ENCODE measurements at regions not wholly inside any gene's neighbourhood (a gene's known extent, or its start where the extent isn't known, plus 50 kb on each side); places are given as distances from the start of the nearest gene placed in this dataset.
"Not testable (repeated sequence)": the region's sequence is repeated elsewhere in the genome, so short reads cannot be mapped to it uniquely, and the experiment has no call there.

GRCh38 chrX:150080497-150080896 lies 142.2 kb upstream of the EOLA2 start:
- Histone ChIP-seq H3K36me3 (ENCODE audit: control insufficient read depth, insufficient read depth, low read length) (no peaks in the 10 kb centered on the region), H3K4me3 (ENCODE audit: insufficient read depth, low read depth, low read length) (no peak overlapping the region), H3K27me3 (ENCODE audit: control insufficient read depth, insufficient read depth, low read length, poor library complexity, severe bottlenecking) (no peaks in the 10 kb centered on the region), H3K9me3 (ENCODE audit: control insufficient read depth, low read length) (no peaks in the 10 kb centered on the region), H3K27ac (ENCODE audit: insufficient read depth, low read depth, low read length, poor library complexity, severe bottlenecking) (no peak overlapping the region), H3K4me1 (ENCODE audit: control insufficient read depth, insufficient read depth, low read length) (no peaks in the 10 kb centered on the region)
- 85 to 97% methylated on average over 2 of the region's 2 CpGs for WGBS, 2 experiments

- WGBS, 2 experiments, result 94 to 97% methylated on average over 3 of the region's 3 CpGs
Measured at GRCh38 chrX:150081076-150081475, 142.8 kb upstream of the EOLA2 start.

DNA sequence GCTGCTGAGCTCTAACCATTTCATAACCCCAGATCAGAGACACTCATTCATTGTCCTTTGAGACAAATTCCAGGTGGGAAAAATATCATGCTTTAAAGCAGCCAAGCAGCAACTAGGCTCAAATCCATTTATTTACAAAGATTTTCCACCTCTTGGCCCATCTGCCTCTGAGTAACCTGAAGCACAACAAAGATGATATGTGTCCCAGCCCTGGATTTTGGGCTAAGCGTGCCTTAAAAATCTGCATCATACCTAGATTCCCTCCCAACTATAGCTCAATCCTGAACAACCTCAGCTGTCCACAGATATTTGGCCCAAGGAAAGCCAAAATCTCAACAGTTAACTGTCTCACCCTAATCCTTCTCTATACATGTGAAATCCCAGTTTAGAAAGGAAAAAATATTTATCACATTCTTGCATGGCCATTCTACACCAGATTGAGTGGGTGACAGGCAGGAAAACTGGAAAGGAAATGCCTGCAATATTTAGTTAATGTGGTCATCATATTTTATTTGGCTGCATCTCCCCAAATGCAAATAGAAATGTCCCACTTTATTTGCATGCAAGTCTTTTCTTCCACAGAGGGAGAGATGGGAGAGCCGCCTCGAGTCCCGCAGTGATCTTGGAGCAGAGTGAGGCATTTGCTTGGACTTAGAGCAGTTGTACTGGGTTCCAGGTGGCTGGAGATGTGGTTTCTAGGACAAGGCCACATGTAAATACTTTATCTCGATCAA lies 146.4 kb upstream of the EOLA2 start:
- no peaks in the 10 kb centered on the region for H3K27me3 ChIP-seq (ENCODE audit: control insufficient read depth, insufficient read depth, low read length, poor library complexity, severe bottlenecking)
- WGBS, 2 experiments, result 90 to 100% methylated on average over 5 of the region's 5 CpGs
- no peaks in the 10 kb centered on the region for H3K9me3 ChIP-seq (ENCODE audit: control insufficient read depth, low read length)
- no peak overlapping the region for H3K27ac ChIP-seq (ENCODE audit: insufficient read depth, low read depth, low read length, poor library complexity, severe bottlenecking)
- no peak overlapping the region for H3K4me3 ChIP-seq (ENCODE audit: insufficient read depth, low read depth, low read length)
- H3K4me1 ChIP-seq (ENCODE audit: control insufficient read depth, insufficient read depth, low read length), result no peaks in the 10 kb centered on the region
- H3K36me3 ChIP-seq (ENCODE audit: control insufficient read depth, insufficient read depth, low read length), result no peaks in the 10 kb centered on the region

More at GRCh38 chrX:150081076-150081475, 142.8 kb upstream of the EOLA2 start:
- H3K4me1 ChIP-seq (ENCODE audit: control insufficient read depth, insufficient read depth, low read length), result no peaks in the 10 kb centered on the region
- no peaks in the 10 kb centered on the region for H3K9me3 ChIP-seq (ENCODE audit: control insufficient read depth, low read length)
- H3K27ac ChIP-seq (ENCODE audit: insufficient read depth, low read depth, low read length, poor library complexity, severe bottlenecking), result no peak overlapping the region
- H3K36me3 ChIP-seq (ENCODE audit: control insufficient read depth, insufficient read depth, low read length), result no peaks in the 10 kb centered on the region
- no peaks in the 10 kb centered on the region for H3K27me3 ChIP-seq (ENCODE audit: control insufficient read depth, insufficient read depth, low read length, poor library complexity, severe bottlenecking)
- no peak overlapping the region for H3K4me3 ChIP-seq (ENCODE audit: insufficient read depth, low read depth, low read length)

- WGBS, 2 experiments, result 78 to 88% methylated on average over 1 of the region's 1 CpG
- H3K4me3 ChIP-seq (ENCODE audit: insufficient read depth, low read depth, low read length), result no peak overlapping the region
- no peaks in the 10 kb centered on the region for H3K9me3 ChIP-seq (ENCODE audit: control insufficient read depth, low read length)
- H3K27ac ChIP-seq (ENCODE audit: insufficient read depth, low read depth, low read length, poor library complexity, severe bottlenecking), result no peak overlapping the region
- no peaks in the 10 kb centered on the region for H3K27me3 ChIP-seq (ENCODE audit: control insufficient read depth, insufficient read depth, low read length, poor library complexity, severe bottlenecking)
- no peaks in the 10 kb centered on the region for H3K4me1 ChIP-seq (ENCODE audit: control insufficient read depth, insufficient read depth, low read length)
- H3K36me3 ChIP-seq (ENCODE audit: control insufficient read depth, insufficient read depth, low read length), result no peaks in the 10 kb centered on the region
Measured at GRCh38 chrX:150085881-150086280, 147.6 kb upstream of the EOLA2 start.

GRCh38 chrX:150086371-150086770 lies 148.1 kb upstream of the EOLA2 start:
- no peaks in the 10 kb centered on the region for H3K36me3 ChIP-seq (ENCODE audit: control insufficient read depth, insufficient read depth, low read length)
- H3K27me3 ChIP-seq (ENCODE audit: control insufficient read depth, insufficient read depth, low read length, poor library complexity, severe bottlenecking), result no peaks in the 10 kb centered on the region
- H3K4me1 ChIP-seq (ENCODE audit: control insufficient read depth, insufficient read depth, low read length), result no peaks in the 10 kb centered on the region
- H3K9me3 ChIP-seq (ENCODE audit: control insufficient read depth, low read length), result no peaks in the 10 kb centered on the region
- H3K4me3 ChIP-seq (ENCODE audit: insufficient read depth, low read depth, low read length), result no peak overlapping the region
- WGBS, 2 experiments, result 91 to 97% methylated on average over 2 of the region's 2 CpGs
- no peak overlapping the region for H3K27ac ChIP-seq (ENCODE audit: insufficient read depth, low read depth, low read length, poor library complexity, severe bottlenecking)

- Histone ChIP-seq H3K36me3 (ENCODE audit: control insufficient read depth, insufficient read depth, low read length) (no peaks in the 10 kb centered on the region), H3K4me1 (ENCODE audit: control insufficient read depth, insufficient read depth, low read length) (no peaks in the 10 kb centered on the region), H3K27me3 (ENCODE audit: control insufficient read depth, insufficient read depth, low read length, poor library complexity, severe bottlenecking) (no peaks in the 10 kb centered on the region), H3K4me3 (ENCODE audit: insufficient read depth, low read depth, low read length) (no peak overlapping the region), H3K9me3 (ENCODE audit: control insufficient read depth, low read length) (no peaks in the 10 kb centered on the region), H3K27ac (ENCODE audit: insufficient read depth, low read depth, low read length, poor library complexity, severe bottlenecking) (no peak overlapping the region)
- WGBS, 2 experiments, result 92% methylated on average over 1 to 2 of the region's 2 CpGs
Measured at GRCh38 chrX:150087612-150088011, 149.3 kb upstream of the EOLA2 start.

GRCh38 chrX:150088042-150088441 lies 149.8 kb upstream of the EOLA2 start:
- H3K9me3 ChIP-seq (ENCODE audit: control insufficient read depth, low read length), result no peaks in the 10 kb centered on the region
- H3K27ac ChIP-seq (ENCODE audit: insufficient read depth, low read depth, low read length, poor library complexity, severe bottlenecking), result no peak overlapping the region
- no peaks in the 10 kb centered on the region for H3K4me1 ChIP-seq (ENCODE audit: control insufficient read depth, insufficient read depth, low read length)
- H3K36me3 ChIP-seq (ENCODE audit: control insufficient read depth, insufficient read depth, low read length), result no peaks in the 10 kb centered on the region
- no peaks in the 10 kb centered on the region for H3K27me3 ChIP-seq (ENCODE audit: control insufficient read depth, insufficient read depth, low read length, poor library complexity, severe bottlenecking)
- WGBS, 2 experiments, result 91 to 94% methylated on average over 5 of the region's 5 CpGs
- H3K4me3 ChIP-seq (ENCODE audit: insufficient read depth, low read depth, low read length), result no peak overlapping the region

GRCh38 chrX:150088766-150089518 lies 150.7 kb upstream of the EOLA2 start:
- no peak overlapping the region for H3K4me3 ChIP-seq (ENCODE audit: insufficient read depth, low read depth, low read length)
- WGBS, 2 experiments, result 94 to 97% methylated on average over 5 of the region's 5 CpGs
- H3K27me3 ChIP-seq (ENCODE audit: control insufficient read depth, insufficient read depth, low read length, poor library complexity, severe bottlenecking), result no peaks in the 10 kb centered on the region
- H3K9me3 ChIP-seq (ENCODE audit: control insufficient read depth, low read length), result no peaks in the 10 kb centered on the region
- no peaks in the 10 kb centered on the region for H3K36me3 ChIP-seq (ENCODE audit: control insufficient read depth, insufficient read depth, low read length)
- H3K4me1 ChIP-seq (ENCODE audit: control insufficient read depth, insufficient read depth, low read length), result no peaks in the 10 kb centered on the region
- H3K27ac ChIP-seq (ENCODE audit: insufficient read depth, low read depth, low read length, poor library complexity, severe bottlenecking), result no peak overlapping the region

GRCh38 chrX:150091300-150091699 lies 153.0 kb upstream of the EOLA2 start:
- not testable (repeated sequence) for H3K27ac ChIP-seq (ENCODE audit: insufficient read depth, low read depth, low read length, poor library complexity, severe bottlenecking); H3K4me1 ChIP-seq (ENCODE audit: control insufficient read depth, insufficient read depth, low read length); H3K9me3 ChIP-seq (ENCODE audit: control insufficient read depth, low read length); H3K36me3 ChIP-seq (ENCODE audit: control insufficient read depth, insufficient read depth, low read length); H3K27me3 ChIP-seq (ENCODE audit: control insufficient read depth, insufficient read depth, low read length, poor library complexity, severe bottlenecking); H3K4me3 ChIP-seq (ENCODE audit: insufficient read depth, low read depth, low read length)
- 99 to 100% methylated on average over 4 of the region's 4 CpGs for WGBS, 2 experiments

DNA sequence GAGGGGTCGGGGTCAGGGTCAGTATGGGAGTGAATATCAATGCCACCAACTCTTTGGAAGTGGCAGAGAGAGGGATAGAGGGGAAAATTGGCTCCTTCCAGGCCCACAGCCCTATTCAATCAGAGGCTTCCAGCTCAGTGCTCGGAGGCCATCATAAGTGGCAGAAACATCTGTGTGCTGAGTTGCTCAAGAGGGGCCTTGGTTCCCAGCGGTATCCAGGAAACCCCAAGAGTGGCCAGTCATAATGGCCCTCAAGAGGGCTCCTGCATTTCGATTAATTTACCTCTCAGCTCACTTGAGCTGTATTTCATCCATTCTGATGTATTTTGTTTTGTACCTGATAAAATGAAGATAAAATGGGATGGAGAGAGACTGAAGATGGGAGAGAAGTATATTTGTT lies 154.3 kb upstream of the EOLA2 start:
- H3K4me1 ChIP-seq (ENCODE audit: control insufficient read depth, insufficient read depth, low read length), result no peaks in the 10 kb centered on the region
- no peaks in the 10 kb centered on the region for H3K27me3 ChIP-seq (ENCODE audit: control insufficient read depth, insufficient read depth, low read length, poor library complexity, severe bottlenecking)
- H3K4me3 ChIP-seq (ENCODE audit: insufficient read depth, low read depth, low read length), result no peak overlapping the region
- 91 to 92% methylated on average over 4 of the region's 4 CpGs for WGBS, 2 experiments
- no peaks in the 10 kb centered on the region for H3K9me3 ChIP-seq (ENCODE audit: control insufficient read depth, low read length)
- H3K27ac ChIP-seq (ENCODE audit: insufficient read depth, low read depth, low read length, poor library complexity, severe bottlenecking), result no peak overlapping the region
- no peaks in the 10 kb centered on the region for H3K36me3 ChIP-seq (ENCODE audit: control insufficient read depth, insufficient read depth, low read length)

Measured in ectodermal cell (in vitro differentiated cells).